Activated CD8-positive, alpha-beta T cell treated with anti-CD3 and anti-CD28 coated beads for 36 hours (primary cell): ENCODE measurements at regions not wholly inside any gene's neighbourhood (a gene's known extent, or its start where the extent isn't known, plus 50 kb on each side); places are given as distances from the start of the nearest gene placed in this dataset.
"Not testable (repeated sequence)": the region's sequence is repeated elsewhere in the genome, so short reads cannot be mapped to it uniquely, and the experiment has no call there.

ENCODE experiments used
- ATAC-seq: fragments of 200-7000 bp; cut with Tn5 transposase; one replicate; pipeline ENCODE4 v1.10.0; 2021; ENCODE audit warnings: mild to moderate bottlenecking, moderate library complexity
- CTCF ChIA-PET: fragments of 350-600 bp; sonication (Branson Sonifier 250); formaldehyde crosslinking; loops from one replicate; lab custom pipeline; 2021; ENCODE audit warnings: antibody characterized with exemption; lab: Charles Lee
- POLR2A ChIA-PET: fragments of 350-600 bp; sonication (Branson Sonifier 250); formaldehyde crosslinking; loops from one replicate; lab custom pipeline; 2021; ENCODE audit warnings: antibody characterized with exemption; lab: Charles Lee
- DNase-seq: peaks from one replicate; pipeline ENCODE4 v3.0.0-alpha.2; 2020
- H3K27ac Mint-ChIP-seq: one replicate; pipeline ENCODE4 v1.8.0; 2021; ENCODE audit warnings: mild to moderate bottlenecking, mixed read lengths
- H3K27me3 Mint-ChIP-seq: one replicate; pipeline ENCODE4 v1.8.0; 2021; ENCODE audit warnings: mixed read lengths
- H3K36me3 Mint-ChIP-seq: one replicate; pipeline ENCODE4 v1.8.0; 2021; ENCODE audit warnings: low read depth, mixed read lengths
- H3K4me1 Mint-ChIP-seq: one replicate; pipeline ENCODE4 v1.8.0; 2021; ENCODE audit warnings: low read depth, mixed read lengths
- H3K4me3 Mint-ChIP-seq: one replicate; pipeline ENCODE4 v1.8.0; 2021; ENCODE audit warnings: mild to moderate bottlenecking, moderate library complexity, mixed read lengths
- H3K9me3 Mint-ChIP-seq: one replicate; pipeline ENCODE4 v1.8.0; 2021; ENCODE audit warnings: mixed read lengths
- CTCF ChIP-seq: fragments of 200-600 bp; IDR thresholded peaks from one replicate; pipeline ENCODE4 v1.8.0; 2022; ENCODE audit warnings: antibody characterized with exemption, mild to moderate bottlenecking
- intact Hi-C: fragments of 100-400 bp; cut with micrococcal nuclease; formaldehyde crosslinking; loops from one replicate; pipeline ENCODE4 v1.10.0; 2022

- Mint-ChIP-seq H3K36me3 (no peaks in the 10 kb centered on the region), H3K27ac (no peak overlapping the region), H3K4me3 (no peak overlapping the region), H3K9me3 (peaks cover 11% of the 10 kb centered on the region), H3K4me1 (no peaks in the 10 kb centered on the region), H3K27me3 (no peaks in the 10 kb centered on the region)
- CTCF ChIA-PET: no interaction called here
- no peak for TF ChIP-seq CTCF
- ATAC-seq (no peak), DNase-seq (no peak)
- intact Hi-C loops: no loop called here
- POLR2A ChIA-PET: no interaction called here
These were observed 875.6 kb upstream of the ROBO1 start for GRCh38 chr3:80643421-80643820.

- peaks cover 9% of the 10 kb centered on the region for H3K9me3 Mint-ChIP-seq
- ATAC-seq: no peak
- no peak for DNase-seq
- intact Hi-C loops: no loop called here
- ChIA-PET POLR2A (no interaction called here), CTCF (no interaction called here)
- no peaks in the 10 kb centered on the region for H3K4me1 Mint-ChIP-seq
- no peaks in the 10 kb centered on the region for H3K27me3 Mint-ChIP-seq
- H3K36me3 Mint-ChIP-seq: no peaks in the 10 kb centered on the region
- no peak for TF ChIP-seq CTCF
- no peak overlapping the region for H3K27ac Mint-ChIP-seq
- no peak overlapping the region for H3K4me3 Mint-ChIP-seq
These were observed 850.8 kb upstream of the ROBO1 start for GRCh38 chr3:80618295-80619256.

GRCh38 chr3:80612366-80612765 is 844.6 kb upstream of the ROBO1 start:
- intact Hi-C loops: no loop called here

GRCh38 chr3:80608072-80608471 is 840.3 kb upstream of the ROBO1 start:
- POLR2A ChIA-PET, H3K27me3 Mint-ChIP-seq, H3K9me3 Mint-ChIP-seq, ATAC-seq, CTCF ChIA-PET, H3K4me3 Mint-ChIP-seq, DNase-seq, H3K27ac Mint-ChIP-seq, H3K36me3 Mint-ChIP-seq, intact Hi-C loops, H3K4me1 Mint-ChIP-seq: not testable (repeated sequence)

More at GRCh38 chr3:80612366-80612765, 844.6 kb upstream of the ROBO1 start:
- no peak overlapping the region for H3K4me3 Mint-ChIP-seq
- peaks cover 5% of the 10 kb centered on the region for H3K9me3 Mint-ChIP-seq
- H3K36me3 Mint-ChIP-seq: no peaks in the 10 kb centered on the region
- ATAC-seq (no peak), DNase-seq (no peak)
- H3K27ac Mint-ChIP-seq: no peak overlapping the region
- POLR2A ChIA-PET: no interaction called here
- no peak for TF ChIP-seq CTCF
- no peaks in the 10 kb centered on the region for H3K4me1 Mint-ChIP-seq
- CTCF ChIA-PET: no interaction called here
- no peaks in the 10 kb centered on the region for H3K27me3 Mint-ChIP-seq

- H3K4me1 Mint-ChIP-seq: no peaks in the 10 kb centered on the region
- no peak overlapping the region for H3K4me3 Mint-ChIP-seq
- DNase-seq: no peak
- POLR2A ChIA-PET: no interaction called here
- ATAC-seq: no peak
- H3K27ac Mint-ChIP-seq: no peak overlapping the region
- TF ChIP-seq CTCF: no peak
- CTCF ChIA-PET: no interaction called here
- no peaks in the 10 kb centered on the region for H3K36me3 Mint-ChIP-seq
- H3K9me3 Mint-ChIP-seq: peaks cover 13% of the 10 kb centered on the region
- H3K27me3 Mint-ChIP-seq: no peaks in the 10 kb centered on the region
- intact Hi-C loops: no loop called here
These were observed 838.3 kb upstream of the ROBO1 start for GRCh38 chr3:80606073-80606472.
